CD4-positive, alpha-beta T cell treated with Interleukin-6 at 100 ng/mL for 8 hours (primary cell): ENCODE measurements at regions not wholly inside any gene's neighbourhood (a gene's known extent, or its start where the extent isn't known, plus 50 kb on each side); places are given as distances from the start of the nearest gene placed in this dataset.

Experiments used
- DNase-seq: peaks from one replicate; pipeline ENCODE4 v3.0.0-alpha.2; 2020; ENCODE audit warnings: mixed read lengths, low spot score

DNA sequence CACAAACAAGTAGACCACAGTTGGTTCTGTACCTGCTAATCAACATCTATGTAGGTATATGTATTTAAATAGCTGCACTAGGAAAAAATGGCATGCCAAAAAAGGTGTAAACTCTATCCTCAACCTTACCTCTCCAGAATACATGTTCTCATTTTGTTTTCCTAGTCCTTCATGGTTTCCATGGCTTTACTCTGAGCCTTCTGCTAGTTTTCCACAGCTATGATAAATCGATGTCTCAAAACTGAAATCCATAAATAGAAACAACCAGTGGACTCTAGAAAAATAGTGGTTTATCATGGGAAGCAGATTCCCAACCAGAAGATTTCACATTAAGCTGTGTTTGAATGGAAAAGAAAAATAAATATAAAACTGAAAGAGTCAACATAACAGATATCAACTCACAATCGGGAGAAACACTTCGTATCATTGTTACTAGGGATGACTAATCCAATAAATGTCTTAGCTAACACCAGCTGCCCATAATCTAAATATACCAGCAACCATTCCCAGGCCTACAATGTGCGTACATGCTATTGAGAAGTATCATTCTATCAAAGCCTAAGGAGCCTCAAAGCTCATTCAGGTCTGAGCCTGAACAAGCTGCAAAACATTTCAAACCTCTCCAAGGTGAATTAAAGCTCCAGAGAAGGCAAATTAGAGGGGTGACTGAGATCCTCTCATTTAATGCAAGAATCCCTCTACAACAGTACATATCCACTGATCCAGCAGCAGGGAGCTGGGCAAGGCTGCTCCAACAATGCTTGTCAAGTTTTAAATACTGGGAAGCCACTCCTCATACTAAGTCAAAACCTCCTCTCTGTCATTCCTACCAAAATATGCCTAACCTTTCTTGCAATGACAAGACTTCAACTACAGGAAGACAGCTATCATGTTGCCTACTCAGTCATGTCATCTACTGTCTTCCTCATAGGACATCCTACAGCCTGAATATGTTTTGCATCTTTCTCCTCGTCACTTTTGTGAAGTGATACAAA, 90.2 kb downstream of the KCTD12 start:
- no peak for DNase-seq

DNA sequence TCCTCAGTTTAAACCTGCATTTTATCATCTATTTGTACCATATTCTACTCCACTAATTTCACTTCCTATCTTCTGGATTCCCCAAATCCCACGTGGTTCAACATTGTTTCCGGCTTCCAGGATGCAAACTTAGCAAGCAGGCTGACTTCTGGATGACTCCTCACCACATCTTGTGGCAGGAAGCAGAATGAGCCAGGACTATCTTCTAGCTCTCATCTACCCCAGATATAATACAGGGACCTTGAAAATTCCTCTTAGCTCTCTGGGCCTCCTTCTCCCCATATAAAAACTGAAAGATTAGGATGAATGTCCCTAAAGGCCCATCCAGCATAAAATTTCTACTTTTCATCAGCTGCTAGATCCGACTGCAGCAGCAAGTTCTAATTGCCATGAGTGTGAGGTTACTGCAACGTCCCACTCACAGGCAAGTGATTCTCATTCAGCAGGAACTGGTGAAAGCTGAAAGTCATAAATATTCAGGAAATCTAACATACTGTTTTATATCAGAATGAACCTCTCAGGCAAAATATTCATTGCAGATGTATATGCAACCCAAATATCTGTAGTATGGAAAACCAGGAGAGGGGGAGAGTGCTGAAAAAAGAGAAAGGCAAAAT, 93.4 kb downstream of the KCTD12 start:
- no peak for DNase-seq

DNA sequence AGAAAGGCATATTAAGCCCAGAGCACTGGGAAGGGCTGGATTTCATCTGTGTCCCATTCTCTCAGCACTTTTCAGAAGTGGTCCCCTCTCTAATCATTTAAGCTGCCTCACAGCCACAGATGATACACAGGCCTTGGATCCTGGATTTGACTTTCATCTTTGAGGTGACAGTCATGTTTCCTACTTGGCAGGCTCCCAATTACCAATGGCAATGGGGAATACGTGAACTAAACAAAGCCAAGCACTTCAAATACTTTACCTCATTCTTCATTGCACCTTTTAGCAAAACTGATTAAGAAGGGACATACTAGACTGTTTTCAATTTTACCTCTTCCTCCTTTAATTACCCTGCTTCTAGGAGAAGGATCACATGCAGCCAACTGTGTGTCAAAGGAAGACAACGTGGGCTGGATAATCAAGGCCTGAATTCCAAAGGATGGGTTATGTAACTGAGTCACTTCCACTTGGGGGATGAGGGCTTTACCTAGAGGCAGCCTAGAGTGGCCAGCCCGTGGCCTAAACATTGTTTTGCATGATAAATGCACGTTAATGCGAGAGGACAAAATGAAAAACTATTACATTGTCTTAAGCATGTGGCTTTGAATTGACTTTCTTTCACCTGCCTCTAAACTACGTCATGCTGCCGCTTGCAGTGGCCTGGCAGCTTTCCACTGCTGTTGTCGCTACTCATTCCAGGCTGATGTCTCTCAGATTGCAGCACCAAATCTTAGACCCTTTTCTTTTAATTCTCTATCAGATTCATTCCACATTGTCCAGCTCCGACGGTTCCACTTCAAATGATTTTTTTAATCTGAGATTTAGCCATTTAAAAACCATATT, 95.0 kb downstream of the KCTD12 start:
- DNase-seq, result no peak

DNA sequence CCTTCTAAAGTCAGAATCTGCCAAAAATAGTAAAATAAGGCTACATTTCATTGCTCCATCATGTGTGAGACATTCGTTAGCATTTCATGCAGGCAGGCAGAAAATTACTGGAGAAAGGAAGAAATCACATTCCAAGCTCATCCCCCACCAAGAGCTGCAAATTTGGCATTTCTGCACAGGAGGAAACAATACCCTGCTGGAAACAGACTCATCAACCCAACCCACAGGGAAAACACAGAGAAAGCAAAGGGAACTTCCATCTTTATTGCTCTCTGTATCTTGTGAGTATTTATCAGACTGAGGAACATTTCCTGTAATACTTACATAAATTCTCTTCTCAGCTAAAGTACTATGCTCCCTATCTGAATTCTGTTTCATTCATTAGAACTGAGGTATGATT, 95.7 kb downstream of the KCTD12 start:
- DNase-seq, result no peak

DNA sequence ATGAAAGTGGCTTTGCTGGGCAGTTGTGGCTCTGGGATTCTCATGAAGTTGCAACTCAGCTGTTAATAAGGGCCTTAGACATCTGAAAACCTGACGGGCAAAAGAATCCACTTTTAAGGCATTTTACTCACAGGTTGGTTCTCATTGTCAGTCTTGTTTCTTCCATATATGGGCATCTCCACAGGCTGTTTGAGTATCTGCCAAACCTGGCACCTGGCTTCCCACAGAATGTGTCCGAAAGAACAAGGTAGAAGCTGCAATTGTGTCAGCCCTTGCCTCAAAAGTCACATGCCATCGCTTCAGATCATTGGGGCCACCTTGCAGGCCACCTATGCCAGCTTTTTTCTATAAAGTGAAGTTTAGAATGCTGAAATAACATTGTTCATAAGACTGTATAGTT, 102.4 kb downstream of the KCTD12 start:
- no peak for DNase-seq

DNA sequence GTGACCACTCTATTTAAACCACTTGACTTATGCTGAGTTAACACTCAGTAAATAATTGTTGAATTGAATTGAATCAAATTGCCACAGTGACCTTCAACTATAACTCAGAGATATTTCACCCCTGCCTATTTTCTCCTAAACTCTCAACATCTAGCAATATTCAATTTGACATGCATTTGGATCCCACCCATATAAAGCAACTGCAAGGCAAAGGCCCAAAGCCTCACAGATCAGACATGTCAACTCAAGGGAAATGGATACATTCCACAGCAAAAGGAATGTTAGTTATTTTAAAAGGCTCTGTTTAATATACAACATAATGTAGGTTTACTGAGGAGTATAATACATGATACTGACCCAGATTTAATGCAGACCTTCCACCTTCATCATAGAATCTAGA, 107.4 kb downstream of the KCTD12 start:
- DNase-seq, result no peak

DNA sequence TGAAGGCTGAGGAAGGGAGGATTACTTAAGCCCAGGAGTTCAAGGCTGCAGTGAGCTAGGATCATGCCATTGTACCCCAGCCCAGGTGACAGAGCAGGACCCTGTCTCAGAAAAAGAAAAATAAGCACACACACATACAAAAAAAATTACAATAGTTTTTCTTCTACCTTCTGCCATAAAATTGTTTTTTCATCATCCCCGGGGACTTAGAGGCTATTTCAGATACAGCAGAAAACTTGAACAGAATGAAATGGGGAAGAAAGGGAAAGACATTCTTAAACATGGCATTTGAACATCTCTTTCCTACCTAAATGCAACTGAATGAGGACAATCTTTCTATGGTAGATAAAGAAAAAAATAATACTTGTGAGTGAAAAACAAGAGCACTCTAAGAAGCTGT, 109.1 kb downstream of the KCTD12 start:
- DNase-seq, result no peak

DNA sequence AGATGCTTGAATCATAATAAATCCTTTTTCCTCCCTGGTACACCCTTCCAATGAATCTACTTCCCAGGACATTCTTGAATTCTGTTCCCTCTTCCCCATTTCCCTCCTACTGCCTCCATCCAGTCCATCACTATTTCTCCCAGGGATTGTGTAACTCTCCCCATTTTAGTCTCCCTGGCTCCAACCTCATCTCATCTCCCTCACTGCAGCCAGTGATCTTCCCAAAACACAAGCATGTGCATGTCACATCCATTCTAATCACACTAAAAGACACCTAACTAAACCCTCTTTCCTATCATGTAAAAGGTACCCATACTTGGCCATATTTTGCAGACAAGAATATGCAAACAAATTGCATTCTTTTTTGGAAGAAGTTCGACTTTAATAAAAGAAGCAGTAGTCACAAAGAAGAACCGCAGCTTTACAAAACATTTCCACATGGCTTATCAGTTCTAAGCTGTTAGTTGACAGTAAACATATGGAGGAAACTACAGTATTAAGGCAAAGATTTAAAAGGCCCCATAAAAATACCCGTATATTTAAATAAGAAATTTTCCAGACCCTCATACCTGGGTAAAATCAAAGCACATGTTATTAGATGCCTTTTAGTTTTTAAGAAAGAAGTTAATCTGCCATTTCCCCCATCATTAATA, 111.0 kb downstream of the KCTD12 start:
- DNase-seq, result no peak

DNA sequence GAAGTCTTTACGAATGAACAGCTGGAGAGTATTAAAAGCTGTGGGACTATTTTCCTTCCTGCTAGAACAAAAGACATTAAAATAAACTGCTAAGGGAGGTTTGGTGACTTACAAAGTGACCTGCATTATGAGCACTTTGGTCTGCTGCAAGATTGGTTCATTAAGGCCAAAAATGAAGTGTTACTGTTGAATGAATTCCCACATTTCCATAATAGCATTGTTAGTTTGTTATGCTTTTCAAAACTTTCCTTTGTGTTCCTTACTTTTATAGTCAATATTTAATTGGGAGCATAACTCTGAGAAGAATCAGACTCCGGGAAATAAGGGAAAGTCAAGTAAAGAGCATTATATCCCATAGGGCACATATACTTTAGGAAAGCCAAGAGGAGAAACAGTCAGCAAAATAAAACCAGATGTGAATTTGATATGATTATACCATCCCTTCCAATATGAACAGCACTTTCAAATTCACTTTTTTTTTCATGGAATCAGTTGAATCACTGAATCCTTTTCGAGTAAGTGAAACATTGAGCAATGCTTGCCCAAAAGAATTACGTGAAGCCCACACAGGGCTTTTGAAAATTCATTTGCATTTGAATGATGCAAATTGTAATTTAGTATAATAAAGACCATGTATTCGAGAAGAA, 112.6 kb downstream of the KCTD12 start:
- DNase-seq, result no peak

DNA sequence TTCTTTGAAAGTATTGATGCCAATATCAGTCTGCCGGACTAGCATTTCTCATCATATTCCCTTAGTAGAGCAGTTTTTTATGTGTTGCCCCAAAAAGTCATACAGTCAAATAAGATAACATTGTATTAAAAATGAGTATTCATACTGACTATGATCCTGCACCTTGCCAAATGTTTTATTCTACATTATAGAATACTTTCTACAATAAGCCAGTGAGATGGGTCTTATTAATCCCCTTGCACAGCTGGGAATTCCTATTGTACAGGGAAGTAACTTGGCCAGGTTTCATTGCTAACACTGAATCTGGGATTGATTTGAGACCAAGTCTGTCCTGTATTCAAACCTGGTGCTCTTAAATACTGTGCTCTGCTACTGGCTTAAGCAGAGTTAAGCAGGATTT, 114.0 kb downstream of the KCTD12 start:
- DNase-seq, result no peak

DNA sequence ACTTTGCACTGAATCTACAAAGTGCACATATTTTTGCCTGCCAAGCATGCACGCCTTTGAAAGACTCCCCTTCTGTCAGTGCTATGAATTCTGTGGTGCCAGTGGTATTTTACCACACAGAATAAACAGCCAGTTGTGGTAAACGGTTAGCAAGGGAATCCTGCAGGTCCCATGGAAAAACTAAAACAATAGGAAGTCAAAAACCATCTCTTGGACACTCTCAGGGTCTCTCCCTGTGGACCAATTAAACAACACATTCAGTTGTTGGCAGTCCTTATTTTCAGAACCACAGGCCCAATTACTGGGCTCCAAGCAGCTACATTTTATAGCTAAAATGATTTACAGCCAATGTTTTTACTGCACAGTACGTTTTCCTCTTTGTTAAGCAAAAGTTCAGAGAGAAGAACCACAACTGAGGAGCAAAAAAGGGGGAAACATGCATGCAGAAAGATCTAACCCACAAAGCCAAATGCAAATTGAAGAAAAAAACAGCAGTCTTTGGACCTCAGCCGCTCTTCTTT, 116.9 kb downstream of the KCTD12 start:
- no peak for DNase-seq

DNA sequence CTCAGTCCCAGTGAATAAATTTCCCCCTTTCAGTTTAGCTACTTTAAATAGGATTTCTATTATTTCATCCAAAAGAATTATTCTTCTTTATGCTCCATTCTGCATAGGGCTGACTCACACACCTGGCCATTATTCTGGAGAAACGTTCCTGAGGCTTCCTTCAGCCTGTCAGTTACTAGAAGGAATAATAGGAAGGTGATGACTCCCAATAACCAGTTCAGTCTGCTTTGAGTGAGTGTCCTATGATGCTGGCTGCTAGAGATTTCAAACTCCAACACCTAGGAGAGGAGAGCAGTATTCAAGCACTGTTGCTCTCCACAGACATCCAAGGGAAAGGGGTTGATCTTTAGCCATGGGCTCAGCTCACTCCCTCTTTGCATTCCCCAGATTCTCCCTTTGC, 117.8 kb downstream of the KCTD12 start:
- DNase-seq, result no peak

DNA sequence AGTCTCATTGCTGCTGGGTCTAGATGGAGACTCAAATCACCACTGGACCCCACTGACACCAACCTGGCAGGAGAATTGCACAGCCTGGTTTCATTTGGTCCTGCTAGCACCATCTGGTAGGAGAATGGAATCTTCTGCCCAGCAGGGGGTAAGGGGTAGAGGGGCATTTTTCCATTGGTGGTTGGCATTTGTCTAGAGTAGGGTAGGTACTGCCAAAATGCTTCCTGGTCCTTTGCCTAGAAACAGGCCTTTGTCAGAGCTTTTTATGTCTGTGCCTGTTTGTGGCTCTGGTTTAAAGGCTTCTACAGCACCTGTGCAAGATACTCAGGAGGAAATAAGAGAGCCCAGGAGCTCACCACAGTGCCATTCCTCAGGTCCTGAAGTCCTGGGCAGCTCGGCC, 121.3 kb downstream of the KCTD12 start:
- no peak for DNase-seq

DNA sequence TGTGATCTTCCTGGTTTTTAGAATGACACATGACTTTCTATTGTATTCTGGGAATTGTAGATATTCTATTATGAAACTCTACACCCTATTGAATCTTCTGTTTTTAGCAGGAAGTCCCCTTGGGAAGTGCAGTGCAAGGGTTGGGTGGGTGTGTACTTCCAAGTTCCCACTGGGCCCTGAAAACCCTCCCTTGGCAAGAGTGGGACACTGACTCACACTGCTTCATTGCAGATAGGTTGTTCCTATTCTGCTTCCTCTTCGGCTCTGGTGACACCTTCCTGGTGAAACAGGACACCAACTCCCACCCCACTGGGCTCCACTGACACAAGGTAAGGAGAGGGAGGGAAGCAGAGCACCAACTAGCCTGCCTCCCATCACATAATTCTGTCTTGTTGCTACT, 121.8 kb downstream of the KCTD12 start:
- DNase-seq, result no peak

DNA sequence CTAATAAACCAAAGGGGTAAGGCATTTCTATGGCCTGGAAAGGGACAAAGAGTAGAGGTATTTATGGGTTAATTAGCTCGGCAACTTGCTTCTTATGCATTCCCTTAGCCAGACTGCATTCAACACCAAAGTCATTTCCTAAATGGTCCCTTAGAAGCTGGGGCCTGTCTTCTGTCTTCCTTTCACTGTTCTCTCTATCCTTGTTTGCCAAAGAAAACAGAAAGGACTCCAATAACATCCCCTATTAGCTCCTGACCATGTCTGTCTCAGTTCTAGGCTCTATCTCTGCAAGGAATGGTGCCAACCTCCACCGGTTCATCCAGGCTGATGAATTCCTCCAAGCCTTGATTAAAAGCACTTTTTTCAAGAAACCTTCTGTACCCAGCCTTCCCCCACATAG, 123.5 kb downstream of the KCTD12 start:
- no peak for DNase-seq

DNA sequence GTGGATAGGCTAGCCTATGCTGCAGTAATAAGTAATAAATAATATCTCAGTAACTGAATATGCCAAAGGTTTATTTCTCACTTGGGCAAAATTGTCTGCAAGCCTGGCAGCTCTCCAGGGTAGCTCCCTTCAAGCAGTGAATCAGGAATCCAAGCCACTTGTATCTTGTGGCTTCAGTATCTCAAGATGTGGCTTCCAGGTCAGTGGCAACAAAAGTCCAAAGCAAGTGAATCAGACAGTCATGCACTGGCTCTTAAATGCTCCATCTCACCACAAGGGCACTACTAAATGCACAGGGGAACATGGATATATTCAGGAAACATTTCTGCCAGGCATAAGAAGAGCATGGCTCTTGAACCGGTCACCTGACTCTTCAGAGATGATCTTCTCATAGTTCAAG, 126.3 kb downstream of the KCTD12 start:
- DNase-seq, result no peak

DNA sequence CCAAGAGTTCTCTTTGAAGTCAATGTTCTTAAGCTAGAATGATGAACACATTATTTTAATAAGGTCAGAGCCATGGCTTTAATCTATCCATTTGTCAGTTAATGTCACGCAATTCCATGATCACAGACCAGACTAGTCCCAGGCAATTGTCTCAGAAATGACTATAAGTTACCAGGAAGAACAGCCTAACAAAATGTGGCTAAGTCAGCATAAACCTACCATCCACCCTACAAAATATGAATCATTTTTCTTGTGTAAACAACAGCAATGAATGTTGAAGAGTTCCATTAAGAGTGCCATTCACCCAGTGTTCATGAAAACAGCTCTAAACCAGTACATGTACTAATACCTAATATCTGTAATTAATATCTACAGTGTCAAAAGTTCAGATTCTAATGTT, 127.5 kb downstream of the KCTD12 start:
- DNase-seq, result no peak

DNA sequence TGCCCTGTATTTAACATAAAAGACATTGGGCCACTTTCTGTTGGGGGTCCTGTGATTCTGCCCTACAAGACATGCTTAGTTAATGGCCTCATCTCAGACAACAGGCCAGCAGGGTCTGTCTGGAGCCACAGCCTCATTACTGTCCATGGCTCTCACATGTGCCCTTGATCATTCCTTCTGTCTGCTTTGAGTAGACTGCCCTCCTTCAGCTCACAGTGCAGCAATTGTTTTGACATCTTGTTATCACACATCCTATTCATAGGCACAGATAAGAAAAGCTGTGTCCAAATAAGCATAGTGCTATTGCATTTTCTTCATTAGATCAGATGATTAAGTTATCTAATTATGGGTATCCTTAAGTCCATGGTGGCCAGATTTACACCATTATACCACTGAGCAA, 127.9 kb downstream of the KCTD12 start:
- no peak for DNase-seq

DNA sequence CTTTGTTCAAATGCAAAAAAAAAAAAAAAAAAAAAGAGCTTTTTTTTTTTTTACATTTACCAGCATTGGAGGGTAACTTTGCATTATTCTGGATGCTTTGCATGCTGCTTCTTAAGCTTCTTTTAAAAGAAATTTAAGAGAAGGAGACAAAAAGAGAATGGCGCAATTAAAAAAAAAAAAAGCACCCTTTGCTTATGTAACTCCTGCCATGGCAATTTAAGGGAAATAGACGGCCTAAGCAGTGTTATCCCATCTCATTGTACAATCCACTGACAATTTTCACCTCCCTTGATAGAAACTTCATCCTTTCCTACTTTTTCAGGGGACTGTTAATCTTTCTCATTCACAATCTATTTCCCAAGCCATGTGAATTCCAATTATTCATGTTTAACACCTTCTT, 129.8 kb downstream of the KCTD12 start:
- DNase-seq, result no peak

DNA sequence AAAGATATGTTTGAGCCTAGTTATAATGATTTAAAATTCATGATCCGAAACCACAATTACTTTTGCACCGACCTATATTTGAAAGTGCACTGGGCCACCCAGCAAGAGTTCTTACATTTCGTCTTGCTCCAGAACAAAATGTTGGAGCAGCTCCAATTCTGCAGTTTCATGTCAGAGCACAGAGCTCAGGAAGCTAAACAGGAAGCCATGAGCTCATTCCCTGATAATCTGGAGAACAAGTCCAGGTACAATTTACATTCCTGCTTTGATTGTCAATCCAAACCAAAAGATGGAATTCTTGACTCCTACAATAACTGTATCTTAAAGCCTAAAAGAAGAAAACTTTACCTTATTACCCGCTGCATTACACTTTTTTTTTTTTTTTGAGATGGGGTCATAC, 131.8 kb downstream of the KCTD12 start:
- no peak for DNase-seq

DNA sequence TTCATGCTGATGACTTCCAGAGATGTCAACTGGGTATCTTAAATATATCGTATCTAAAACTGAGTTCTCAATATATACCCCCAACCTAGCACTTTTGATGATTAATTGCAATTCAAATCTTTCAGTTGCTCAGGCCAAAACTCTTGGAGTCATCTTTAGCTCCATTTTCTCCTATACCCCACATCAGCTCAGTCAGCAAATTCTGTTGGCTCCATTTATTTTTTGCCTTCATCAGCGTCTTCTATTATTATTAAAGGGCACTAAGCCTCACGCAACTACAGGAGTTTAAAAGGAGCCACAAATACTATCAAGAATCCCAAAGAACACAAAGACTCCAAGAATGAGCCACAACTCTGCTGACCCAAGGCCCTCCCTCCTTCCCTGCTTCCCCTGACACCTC, 134.9 kb downstream of the KCTD12 start:
- DNase-seq, result no peak
